AG04450 (cell line): ENCODE measurements at regions not wholly inside any gene's neighbourhood (a gene's known extent, or its start where the extent isn't known, plus 50 kb on each side); places are given as distances from the start of the nearest gene placed in this dataset.

Experiments used
- CTCF ChIA-PET: fragments of 300-600, 350-600 bp; formaldehyde crosslinking; extraction: SDS; loops from one replicate; lab custom pipeline; 2022; ENCODE audit warnings: antibody characterized with exemption, inconsistent platforms; lab: Charles Lee
- POLR2A ChIA-PET: fragments of 350-600 bp; formaldehyde crosslinking; extraction: SDS; loops from one replicate; lab custom pipeline; 2021; ENCODE audit warnings: antibody characterized with exemption, inconsistent platforms; lab: Yijun Ruan, JAX
- DNase-seq: peaks from one replicate; pipeline ENCODE4 v3.0.0-alpha.2; 2011; ENCODE audit warnings: low read depth, low spot score
- H3K27ac ChIP-seq: one replicate; pipeline ENCODE4 v1.5.1; 2012; ENCODE audit warnings: low read depth, low read length, control low read depth
- H3K27me3 ChIP-seq: one replicate; pipeline ENCODE4 v1.6.0; 2012; ENCODE audit warnings: low read length; ENCODE audit not compliant: control insufficient read depth, insufficient read depth
- H3K4me3 ChIP-seq: 2 replicates; pipeline ENCODE4 v1.5.1; 2011; ENCODE audit warnings: mild to moderate bottlenecking, low read depth, low read length, control low read depth
- H3K9me3 ChIP-seq: 2 replicates; pipeline ENCODE4 v1.5.1; 2012; ENCODE audit warnings: low read length; ENCODE audit not compliant: control insufficient read depth, insufficient read depth
- TF ChIP-seq, protein P1 (sequence below): IDR thresholded peaks from 2 replicates; pipeline ENCODE4 v1.5.1; 2011; ENCODE audit warnings: low read depth, low read length, control low read depth, inconsistent platforms

DNA sequence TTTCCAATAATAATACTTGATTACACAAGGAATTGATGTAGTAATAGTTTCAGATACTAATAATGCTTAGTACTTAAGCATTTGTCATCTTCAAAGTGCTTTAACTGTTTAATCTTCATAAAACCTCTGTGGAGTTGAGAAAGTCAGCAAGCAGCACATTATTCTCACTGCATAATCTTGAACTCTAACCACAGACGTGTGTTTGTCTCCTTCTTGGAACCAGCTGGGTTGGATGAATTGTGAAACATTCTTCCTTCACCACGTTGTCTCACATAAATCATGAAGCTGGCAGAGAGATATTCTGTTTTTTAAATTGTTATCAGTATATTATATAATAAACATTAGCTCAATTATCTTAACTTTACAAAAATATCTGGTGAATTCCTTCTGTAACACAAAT lies 55.1 kb upstream of the LDAH start:
- TF ChIP-seq, protein P1, sequence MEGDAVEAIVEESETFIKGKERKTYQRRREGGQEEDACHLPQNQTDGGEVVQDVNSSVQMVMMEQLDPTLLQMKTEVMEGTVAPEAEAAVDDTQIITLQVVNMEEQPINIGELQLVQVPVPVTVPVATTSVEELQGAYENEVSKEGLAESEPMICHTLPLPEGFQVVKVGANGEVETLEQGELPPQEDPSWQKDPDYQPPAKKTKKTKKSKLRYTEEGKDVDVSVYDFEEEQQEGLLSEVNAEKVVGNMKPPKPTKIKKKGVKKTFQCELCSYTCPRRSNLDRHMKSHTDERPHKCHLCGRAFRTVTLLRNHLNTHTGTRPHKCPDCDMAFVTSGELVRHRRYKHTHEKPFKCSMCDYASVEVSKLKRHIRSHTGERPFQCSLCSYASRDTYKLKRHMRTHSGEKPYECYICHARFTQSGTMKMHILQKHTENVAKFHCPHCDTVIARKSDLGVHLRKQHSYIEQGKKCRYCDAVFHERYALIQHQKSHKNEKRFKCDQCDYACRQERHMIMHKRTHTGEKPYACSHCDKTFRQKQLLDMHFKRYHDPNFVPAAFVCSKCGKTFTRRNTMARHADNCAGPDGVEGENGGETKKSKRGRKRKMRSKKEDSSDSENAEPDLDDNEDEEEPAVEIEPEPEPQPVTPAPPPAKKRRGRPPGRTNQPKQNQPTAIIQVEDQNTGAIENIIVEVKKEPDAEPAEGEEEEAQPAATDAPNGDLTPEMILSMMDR: no peak
- DNase-seq: no peak
- Histone ChIP-seq H3K4me3 (no peak overlapping the region), H3K27me3 (no peaks in the 10 kb centered on the region), H3K9me3 (no peaks in the 10 kb centered on the region; the same call in 1 of the 2 replicates), H3K27ac (no peak overlapping the region)
- ChIA-PET CTCF (no interaction called here), POLR2A (no interaction called here)
